Keratinocyte (primary cell): ENCODE measurements at regions not wholly inside any gene's neighbourhood (a gene's known extent, or its start where the extent isn't known, plus 50 kb on each side); places are given as distances from the start of the nearest gene placed in this dataset.

Source experiments
- CTCF ChIP-seq, 3 experiments: IDR thresholded peaks in 1 of 3; conservative IDR thresholded peaks in 1 of 3; optimal IDR thresholded peaks in 1 of 3; 2 replicates in 2 of 3; 3 replicates in 1 of 3; pipeline versions ENCODE3 to v1.5.1; 2011; ENCODE audit warnings: low read length in 3 of 3, mild to moderate bottlenecking in 3 of 3, moderate library complexity in 2 of 3, control low read depth in 1 of 3, inconsistent platforms in 1 of 3; ENCODE audit not compliant: insufficient read depth in 2 of 3; ENCODE audit errors: extremely low read depth in 1 of 3
- EZH2 ChIP-seq: IDR thresholded peaks from one replicate; pipeline ENCODE4 v1.6.1; 2012; ENCODE audit warnings: inconsistent platforms, mild to moderate bottlenecking, low read length, moderate library complexity

GRCh38 chr13:84129966-84130365 lies 247.7 kb upstream of the SLITRK1 start:
- no peak for TF ChIP-seq CTCF (optimal IDR thresholded peaks at IDR 0.05 in 1 of 3, IDR thresholded peaks at IDR 0.05 in 1 of 3, conservative IDR thresholded peaks at IDR 0.05 in 1 of 3; ENCODE audit: extremely low read depth in 1 of 3, insufficient read depth in 2 of 3, low read length in 3 of 3)
- TF ChIP-seq EZH2, result no peak
